Fibroblast of lung (primary cell): ENCODE measurements at regions not wholly inside any gene's neighbourhood (a gene's known extent, or its start where the extent isn't known, plus 50 kb on each side); places are given as distances from the start of the nearest gene placed in this dataset.

Experiments
- EZH2 ChIP-seq: IDR thresholded peaks from 2 replicates; pipeline ENCODE4 v1.5.1; 2012; ENCODE audit warnings: low read length, control low read depth, mild to moderate bottlenecking; ENCODE audit errors: missing control alignments
- TF ChIP-seq, protein P1 (sequence below), 2 donors: IDR thresholded peaks in 1 of 2; conservative IDR thresholded peaks in 1 of 2; 1 replicate in 1 of 2; 2 replicates in 1 of 2; pipeline ENCODE4 v1.5.1; 2011 to 2012; ENCODE audit warnings: low read length in 2 of 2, control low read depth in 1 of 2, inconsistent platforms in 1 of 2, low read depth in 1 of 2, mild to moderate bottlenecking in 1 of 2

DNA sequence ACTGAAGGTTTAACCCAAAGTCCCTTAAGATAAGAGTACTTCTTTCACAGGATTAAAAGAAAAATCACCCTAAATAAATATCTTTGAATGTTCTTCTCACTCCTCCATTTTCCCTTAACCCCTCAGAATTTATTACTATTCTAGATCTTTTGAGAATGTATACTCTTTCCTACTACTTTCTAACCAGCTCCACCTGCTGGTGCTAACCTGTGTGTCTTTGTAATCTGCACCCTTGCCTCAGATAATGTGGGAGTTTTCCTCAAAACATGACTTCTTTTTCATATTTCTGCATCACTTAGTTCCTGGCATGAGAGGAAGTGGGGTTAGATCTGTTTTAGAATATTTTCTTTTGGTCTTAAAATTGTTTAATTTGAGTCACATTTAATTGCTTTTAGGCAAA lies 394.2 kb downstream of the BMP2 start:
- no peak for TF ChIP-seq EZH2
- TF ChIP-seq, protein P1, sequence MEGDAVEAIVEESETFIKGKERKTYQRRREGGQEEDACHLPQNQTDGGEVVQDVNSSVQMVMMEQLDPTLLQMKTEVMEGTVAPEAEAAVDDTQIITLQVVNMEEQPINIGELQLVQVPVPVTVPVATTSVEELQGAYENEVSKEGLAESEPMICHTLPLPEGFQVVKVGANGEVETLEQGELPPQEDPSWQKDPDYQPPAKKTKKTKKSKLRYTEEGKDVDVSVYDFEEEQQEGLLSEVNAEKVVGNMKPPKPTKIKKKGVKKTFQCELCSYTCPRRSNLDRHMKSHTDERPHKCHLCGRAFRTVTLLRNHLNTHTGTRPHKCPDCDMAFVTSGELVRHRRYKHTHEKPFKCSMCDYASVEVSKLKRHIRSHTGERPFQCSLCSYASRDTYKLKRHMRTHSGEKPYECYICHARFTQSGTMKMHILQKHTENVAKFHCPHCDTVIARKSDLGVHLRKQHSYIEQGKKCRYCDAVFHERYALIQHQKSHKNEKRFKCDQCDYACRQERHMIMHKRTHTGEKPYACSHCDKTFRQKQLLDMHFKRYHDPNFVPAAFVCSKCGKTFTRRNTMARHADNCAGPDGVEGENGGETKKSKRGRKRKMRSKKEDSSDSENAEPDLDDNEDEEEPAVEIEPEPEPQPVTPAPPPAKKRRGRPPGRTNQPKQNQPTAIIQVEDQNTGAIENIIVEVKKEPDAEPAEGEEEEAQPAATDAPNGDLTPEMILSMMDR (conservative IDR thresholded peaks at IDR 0.05 in 1 of 2, IDR thresholded peaks at IDR 0.05 in 1 of 2; ENCODE audit: low read depth in 1 of 2, low read length in 2 of 2) = peak in 1 of 2 donors; percentile 35
